Keratinocyte (primary cell): ENCODE measurements at regions not wholly inside any gene's neighbourhood (a gene's known extent, or its start where the extent isn't known, plus 50 kb on each side); places are given as distances from the start of the nearest gene placed in this dataset.

ENCODE experiments used
- DNase-seq: peaks from one replicate; pipeline ENCODE4 v3.0.0-alpha.2; 2011; ENCODE audit warnings: low read depth, missing footprints, low spot score
- FAIRE-seq: peaks from 2 replicates; lab custom pipeline; 2011; peaks lifted over from hg19 to GRCh38; lab: Jason Lieb, UNC
- H2AFZ ChIP-seq: 2 replicates; pipeline ENCODE4 v1.6.0; 2012; ENCODE audit warnings: low read length, control low read depth, inconsistent platforms; ENCODE audit not compliant: control insufficient read depth
- H3K27ac ChIP-seq: 2 replicates; pipeline ENCODE4 v1.5.1; 2011; ENCODE audit warnings: low read length; ENCODE audit not compliant: control insufficient read depth, insufficient read depth
- H3K27me3 ChIP-seq: 3 replicates; pipeline ENCODE4 v1.6.0; 2011; ENCODE audit warnings: low read length; ENCODE audit not compliant: control insufficient read depth, insufficient read depth; ENCODE audit errors: extremely low read depth
- H3K36me3 ChIP-seq, 2 experiments: 2 replicates in 1 of 2; 3 replicates in 1 of 2; pipeline ENCODE4 v1.5.1; 2011; ENCODE audit warnings: low read length in 2 of 2, mild to moderate bottlenecking in 1 of 2; ENCODE audit not compliant: control insufficient read depth in 2 of 2, insufficient read depth in 2 of 2; ENCODE audit errors: extremely low read depth in 1 of 2
- H3K4me1 ChIP-seq: 3 replicates; pipeline ENCODE4 v1.5.1; 2011; ENCODE audit warnings: low read length; ENCODE audit not compliant: control insufficient read depth, insufficient read depth; ENCODE audit errors: extremely low read depth
- H3K4me2 ChIP-seq: 3 replicates; pipeline ENCODE4 v1.6.0; 2011; ENCODE audit warnings: low read depth, low read length; ENCODE audit not compliant: control insufficient read depth, insufficient read depth; ENCODE audit errors: extremely low read depth
- H3K4me3 ChIP-seq, 3 experiments: fragments of 200-600 bp in 1 of 3; sonication (generic) in 1 of 3; 2 replicates in 2 of 3; 3 replicates in 1 of 3; pipeline ENCODE4 v1.5.1; 2011 to 2016; ENCODE audit warnings: low read length in 3 of 3, mild to moderate bottlenecking in 3 of 3, control low read depth in 2 of 3, inconsistent platforms in 1 of 3, low read depth in 1 of 3, mixed read lengths in 1 of 3, mixed run types in 1 of 3, moderate library complexity in 1 of 3; ENCODE audit not compliant: control insufficient read depth in 2 of 3, insufficient read depth in 2 of 3; ENCODE audit errors: extremely low read depth in 1 of 3
- H3K79me2 ChIP-seq: 2 replicates; pipeline ENCODE4 v1.6.0; 2012; ENCODE audit warnings: low read length; ENCODE audit not compliant: control insufficient read depth, insufficient read depth
- H3K9ac ChIP-seq: 3 replicates; pipeline ENCODE4 v1.6.0; 2011; ENCODE audit warnings: low read length; ENCODE audit not compliant: control insufficient read depth, insufficient read depth; ENCODE audit errors: extremely low read depth
- H3K9me1 ChIP-seq: 3 replicates; pipeline ENCODE4 v1.6.0; 2011; ENCODE audit warnings: low read length; ENCODE audit not compliant: control insufficient read depth, insufficient read depth; ENCODE audit errors: extremely low read depth
- H3K9me3 ChIP-seq: 2 replicates; pipeline ENCODE4 v1.5.1; 2012; ENCODE audit warnings: low read depth, low read length; ENCODE audit not compliant: control insufficient read depth
- H4K20me1 ChIP-seq: 3 replicates; pipeline ENCODE4 v1.6.0; 2011; ENCODE audit warnings: low read length; ENCODE audit not compliant: control insufficient read depth, insufficient read depth; ENCODE audit errors: extremely low read depth
- CTCF ChIP-seq, 3 experiments: IDR thresholded peaks in 1 of 3; conservative IDR thresholded peaks in 1 of 3; optimal IDR thresholded peaks in 1 of 3; 2 replicates in 2 of 3; 3 replicates in 1 of 3; pipeline versions ENCODE3 to v1.5.1; 2011; ENCODE audit warnings: low read length in 3 of 3, mild to moderate bottlenecking in 3 of 3, moderate library complexity in 2 of 3, control low read depth in 1 of 3, inconsistent platforms in 1 of 3; ENCODE audit not compliant: insufficient read depth in 2 of 3; ENCODE audit errors: extremely low read depth in 1 of 3
- EZH2 ChIP-seq: IDR thresholded peaks from one replicate; pipeline ENCODE4 v1.6.1; 2012; ENCODE audit warnings: inconsistent platforms, mild to moderate bottlenecking, low read length, moderate library complexity
- dilution Hi-C: fragments of 300-500 bp; cut with MboI; formaldehyde crosslinking; loops from one replicate; pipeline ENCODE4 v1.7.0; 2020; ENCODE audit warnings: low sequenced_read_pairs; ENCODE audit not compliant: extremely low pct_ligation_motif_present

- H3K79me2 ChIP-seq = no peaks in the 10 kb centered on the region
- TF ChIP-seq CTCF (optimal IDR thresholded peaks at IDR 0.05 in 1 of 3, IDR thresholded peaks at IDR 0.05 in 1 of 3, conservative IDR thresholded peaks at IDR 0.05 in 1 of 3; ENCODE audit: extremely low read depth in 1 of 3, insufficient read depth in 2 of 3, low read length in 3 of 3) (no peak), EZH2 (no peak)
- peaks cover 2% of the 10 kb centered on the region for H3K9me3 ChIP-seq
- H4K20me1 ChIP-seq = no peaks in the 10 kb centered on the region
- dilution Hi-C loops = no loop called here
- H3K9me1 ChIP-seq = no peaks in the 10 kb centered on the region
- H3K4me2 ChIP-seq = no peak overlapping the region
- FAIRE-seq (no peak), DNase-seq (no peak)
- no peaks in the 10 kb centered on the region for H3K27me3 ChIP-seq
- no peaks in the 10 kb centered on the region for H3K4me1 ChIP-seq
- H3K9ac ChIP-seq = no peak overlapping the region
- H2AFZ ChIP-seq = no peak overlapping the region
- no peaks in the 10 kb centered on the region for H3K36me3 ChIP-seq
- no peak overlapping the region for H3K27ac ChIP-seq
- no peak overlapping the region for H3K4me3 ChIP-seq
Measured at GRCh38 chr6:103516336-103516735, 1343.4 kb downstream of the HACE1 start.

- H3K4me2 ChIP-seq = no peak overlapping the region
- no peak for TF ChIP-seq EZH2
- TF ChIP-seq CTCF (optimal IDR thresholded peaks at IDR 0.05 in 1 of 3, IDR thresholded peaks at IDR 0.05 in 1 of 3, conservative IDR thresholded peaks at IDR 0.05 in 1 of 3; ENCODE audit: extremely low read depth in 1 of 3, insufficient read depth in 2 of 3, low read length in 3 of 3) = no peak
- DNase-seq (no peak), FAIRE-seq (no peak)
- H3K79me2 ChIP-seq = no peaks in the 10 kb centered on the region
- dilution Hi-C loops = no loop called here
- H3K9me3 ChIP-seq = no peaks in the 10 kb centered on the region
- no peaks in the 10 kb centered on the region for H3K27me3 ChIP-seq
- H3K4me1 ChIP-seq = no peaks in the 10 kb centered on the region
- no peaks in the 10 kb centered on the region for H4K20me1 ChIP-seq
- H3K36me3 ChIP-seq = no peaks in the 10 kb centered on the region
- H3K4me3 ChIP-seq = no peak overlapping the region
- no peaks in the 10 kb centered on the region for H3K9me1 ChIP-seq
- H3K9ac ChIP-seq = no peak overlapping the region
- no peak overlapping the region for H3K27ac ChIP-seq
- H2AFZ ChIP-seq = no peak overlapping the region
Measured at GRCh38 chr6:103507052-103507451, 1352.7 kb downstream of the HACE1 start.
